PC-9 (cell line): ENCODE measurements at regions not wholly inside any gene's neighbourhood (a gene's known extent, or its start where the extent isn't known, plus 50 kb on each side); places are given as distances from the start of the nearest gene placed in this dataset.

Experiments used
- EZH2 ChIP-seq: fragments of 200-600 bp; sonication (generic); IDR thresholded peaks from 2 replicates; pipeline ENCODE4 v1.8.0; 2017; ENCODE audit warnings: antibody characterized with exemption, low read depth
- TF ChIP-seq, protein P1 (sequence below): fragments of 200-600 bp; sonication (generic); conservative IDR thresholded peaks from 2 replicates; pipeline ENCODE4 v1.6.1; 2017; ENCODE audit warnings: mixed run types, antibody characterized with exemption, mild to moderate bottlenecking, moderate library complexity

DNA sequence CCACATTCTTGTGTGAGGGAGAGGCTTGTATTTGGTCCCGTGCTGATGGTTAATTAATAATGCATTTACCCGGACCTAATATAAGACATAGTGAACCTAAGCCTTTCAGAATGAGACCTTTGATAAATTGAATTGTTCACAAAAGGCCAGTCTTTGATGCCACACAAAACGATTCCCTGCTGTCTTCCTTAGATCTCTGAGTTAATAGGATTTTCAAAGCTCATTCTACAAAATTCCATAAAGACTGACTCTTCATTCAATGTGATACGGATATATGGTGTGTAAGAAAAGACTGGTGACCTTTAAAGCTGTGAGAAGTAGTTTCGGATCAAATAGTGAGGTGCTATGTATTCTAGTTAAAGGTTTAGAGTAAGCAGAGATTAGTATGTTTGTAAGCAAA lies 254.3 kb downstream of the PDHA2 start:
- TF ChIP-seq, protein P1, sequence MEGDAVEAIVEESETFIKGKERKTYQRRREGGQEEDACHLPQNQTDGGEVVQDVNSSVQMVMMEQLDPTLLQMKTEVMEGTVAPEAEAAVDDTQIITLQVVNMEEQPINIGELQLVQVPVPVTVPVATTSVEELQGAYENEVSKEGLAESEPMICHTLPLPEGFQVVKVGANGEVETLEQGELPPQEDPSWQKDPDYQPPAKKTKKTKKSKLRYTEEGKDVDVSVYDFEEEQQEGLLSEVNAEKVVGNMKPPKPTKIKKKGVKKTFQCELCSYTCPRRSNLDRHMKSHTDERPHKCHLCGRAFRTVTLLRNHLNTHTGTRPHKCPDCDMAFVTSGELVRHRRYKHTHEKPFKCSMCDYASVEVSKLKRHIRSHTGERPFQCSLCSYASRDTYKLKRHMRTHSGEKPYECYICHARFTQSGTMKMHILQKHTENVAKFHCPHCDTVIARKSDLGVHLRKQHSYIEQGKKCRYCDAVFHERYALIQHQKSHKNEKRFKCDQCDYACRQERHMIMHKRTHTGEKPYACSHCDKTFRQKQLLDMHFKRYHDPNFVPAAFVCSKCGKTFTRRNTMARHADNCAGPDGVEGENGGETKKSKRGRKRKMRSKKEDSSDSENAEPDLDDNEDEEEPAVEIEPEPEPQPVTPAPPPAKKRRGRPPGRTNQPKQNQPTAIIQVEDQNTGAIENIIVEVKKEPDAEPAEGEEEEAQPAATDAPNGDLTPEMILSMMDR: no peak
- no peak for TF ChIP-seq EZH2
